ENCODE measurements at regions not wholly inside any gene's neighbourhood (a gene's known extent, or its start where the extent isn't known, plus 50 kb on each side); places are given as distances from the start of the nearest gene placed in this dataset.

- TF ChIP-seq EZH2 (IDR thresholded peaks at IDR 0.05; ENCODE audit: insufficient read depth, poor library complexity, severe bottlenecking): no peak
- 0 out of 2 replicates have a peak, but pooled peaks have one; percentile 56 for TF ChIP-seq EZH2phosphoT487 (IDR thresholded peaks at IDR 0.05; ENCODE audit: insufficient read depth, low read depth)
Observed at GRCh38 chr11:26247340-26247739, 84.6 kb upstream of the ANO3 start.

All from GM23248 (cell line).